Right lobe of liver (tissue), 6 donors: ENCODE measurements at regions not wholly inside any gene's neighbourhood (a gene's known extent, or its start where the extent isn't known, plus 50 kb on each side); places are given as distances from the start of the nearest gene placed in this dataset.

Experiments
- ATAC-seq, 4 donors: fragments of 200-7000 bp; cut with Tn5 transposase; one replicate each; pipeline ENCODE4 v1.9.1; 2020; ENCODE audit warnings: mild to moderate bottlenecking in 4 of 4, moderate library complexity in 4 of 4
- DNase-seq, 3 donors: peaks; one replicate each; pipeline ENCODE4 v3.0.0-alpha.2; 2020
- H3K27ac ChIP-seq, 3 donors: fragments of 200-600 bp; one replicate each; pipeline ENCODE4 v1.8.0; 2022
- H3K27me3 ChIP-seq, 2 donors: fragments of 200-600 bp; one replicate each; pipeline ENCODE4 v1.8.0; 2022
- H3K36me3 ChIP-seq, 4 donors: fragments of 200-600 bp; sonication (generic) in 1 of 4; one replicate each; pipeline versions ENCODE4 v1.5.1 to v1.8.0; 2017 to 2022; ENCODE audit warnings: control low read depth in 1 of 4
- H3K4me1 ChIP-seq, 4 donors: fragments of 200-600 bp; sonication (generic) in 1 of 4; one replicate each; pipeline versions ENCODE4 v1.5.1 to v1.8.0; 2017 to 2022; ENCODE audit warnings: control low read depth in 1 of 4
- H3K4me3 ChIP-seq, 3 donors: fragments of 200-600 bp; one replicate each; pipeline ENCODE4 v1.8.0; 2022
- H3K9me3 ChIP-seq, 4 donors: fragments of 200-600 bp; sonication (generic) in 1 of 4; one replicate each; pipeline versions ENCODE4 v1.5.1 to v1.8.0; 2017 to 2022; ENCODE audit warnings: control low read depth in 1 of 4
- CTCF ChIP-seq, 4 donors: fragments of 200-600 bp in 3 of 4; fragments of 450-650 bp in 1 of 4; IDR thresholded peaks; one replicate each; pipeline versions ENCODE4 v1.5.1 to v1.8.0; 2016 to 2022; ENCODE audit warnings: antibody characterized with exemption in 4 of 4, mild to moderate bottlenecking in 2 of 4
- POLR2A ChIP-seq: fragments of 450-650 bp; IDR thresholded peaks from one replicate; pipeline ENCODE4 v1.6.1; 2017; ENCODE audit warnings: antibody characterized with exemption, mild to moderate bottlenecking
- WGBS: methylation state at CpG from one replicate; pipeline ENCODE4 v1.1.6; 2018; ENCODE audit warnings: low coverage, low lambda C conversion rate; ENCODE audit not compliant: insufficient coverage; ENCODE audit errors: missing lambda C conversion rate; 5-methylcytosine and 5-hydroxymethylcytosine counted together
- intact Hi-C, 2 donors: fragments of 100-400 bp; cut with DNase I; formaldehyde crosslinking; loops; one replicate each; pipeline versions ENCODE4 v1.11.2 to v1.14.1; 2022
- donor health status: DM: no; HTN: yes; CAD: no.
- donor health status: DM: no; HTN: no; CAD: no.
- donor health status: DM: no; HTN: no; CAD: no.
- donor health status: DM: no; HTN: yes; CAD: no.
- donor health status: DM: no; HTN: yes; CAD: no.

- intact Hi-C loops: no loop called here
- Histone ChIP-seq H3K4me1 (peaks cover 0 to 33% (median 9%) of the 10 kb centered on the region in 4 donors), H3K27me3 (no peaks in the 10 kb centered on the region), H3K27ac (no peak overlapping the region), H3K36me3 (no peaks in the 10 kb centered on the region), H3K9me3 (no peaks in the 10 kb centered on the region), H3K4me3 (no peak overlapping the region)
- DNase-seq (no peak), ATAC-seq (peak in 1 of 4 donors; percentile 22)
- 100% methylated on average over 2 of the region's 10 CpGs for WGBS
- TF ChIP-seq POLR2A: no peak
- no peak for TF ChIP-seq CTCF (IDR thresholded peaks at IDR 0.05)
These were observed 162.0 kb downstream of the TM9SF2 start for GRCh38 chr13:99663185-99663825.

- intact Hi-C loops: no loop called here
These were observed 161.4 kb downstream of the TM9SF2 start for GRCh38 chr13:99662678-99663077.

GRCh38 chr13:99661791-99662190 lies 160.5 kb downstream of the TM9SF2 start:
- Histone ChIP-seq H3K9me3 (no peaks in the 10 kb centered on the region), H3K36me3 (no peaks in the 10 kb centered on the region), H3K4me3 (no peak overlapping the region), H3K4me1 (peaks cover 0 to 33% (median 9%) of the 10 kb centered on the region in 4 donors), H3K27ac (no peak overlapping the region), H3K27me3 (no peaks in the 10 kb centered on the region)
- DNase-seq: no peak
- no peak for ATAC-seq
- TF ChIP-seq CTCF (IDR thresholded peaks at IDR 0.05) (no peak), POLR2A (no peak)
- intact Hi-C loops: no loop called here
- WGBS: 84% methylated on average over 3 of the region's 3 CpGs

More at GRCh38 chr13:99662678-99663077, 161.4 kb downstream of the TM9SF2 start:
- DNase-seq: no peak
- TF ChIP-seq CTCF (IDR thresholded peaks at IDR 0.05) (no peak), POLR2A (no peak)
- peak; percentile 46 to 69 (median 59) for ATAC-seq
- Histone ChIP-seq H3K9me3 (no peaks in the 10 kb centered on the region), H3K4me1 (peaks cover 0 to 33% (median 9%) of the 10 kb centered on the region in 4 donors), H3K36me3 (no peaks in the 10 kb centered on the region), H3K27me3 (no peaks in the 10 kb centered on the region), H3K27ac (no peak overlapping the region), H3K4me3 (no peak overlapping the region)
- 34% methylated on average over 3 of the region's 3 CpGs for WGBS

- H3K27ac ChIP-seq: peak overlapping the region in 1 of 3 donors; percentile 84
- ATAC-seq (no peak), DNase-seq (no peak)
- WGBS: 80% methylated on average over 11 of the region's 11 CpGs
- H3K9me3 ChIP-seq: no peaks in the 10 kb centered on the region
- intact Hi-C loops: loop anchor here in 1 of 2 donors (10.0 kb wide), 1 partner anchor 235 kb away; no protein-coding TSS in a partner anchor
- no peak for TF ChIP-seq POLR2A
- no peak for TF ChIP-seq CTCF (IDR thresholded peaks at IDR 0.05)
- H3K36me3 ChIP-seq: no peaks in the 10 kb centered on the region
- peaks cover 0 to 38% (median 14%) of the 10 kb centered on the region in 4 donors for H3K4me1 ChIP-seq
- H3K27me3 ChIP-seq: no peaks in the 10 kb centered on the region
- H3K4me3 ChIP-seq: no peak overlapping the region
These were observed 158.7 kb downstream of the TM9SF2 start for GRCh38 chr13:99659866-99660554.
